H1 (cell line): ENCODE measurements at regions not wholly inside any gene's neighbourhood (a gene's known extent, or its start where the extent isn't known, plus 50 kb on each side); places are given as distances from the start of the nearest gene placed in this dataset.

ENCODE experiments used
- CTCF ChIA-PET: fragments of 300-600 bp; sonication (Branson Sonifier 250); formaldehyde crosslinking; loops from one replicate; lab custom pipeline; 2021; ENCODE audit not compliant: partially characterized antibody; lab: Charles Lee
- POLR2A ChIA-PET: fragments of 300-600 bp; sonication (Branson Sonifier 250); formaldehyde crosslinking; loops from one replicate; lab custom pipeline; 2021; ENCODE audit warnings: inconsistent platforms; ENCODE audit not compliant: partially characterized antibody; lab: Charles Lee
- DNase-seq, 2 experiments: peaks; one replicate each; pipeline versions ENCODE4 v3.0.0 to v3.0.0-alpha.2; 2010 to 2022; ENCODE audit warnings: low spot score in 2 of 2, low read depth in 1 of 2, mixed read lengths in 1 of 2
- FAIRE-seq: peaks from 2 replicates; lab custom pipeline; 2011; peaks lifted over from hg19 to GRCh38; lab: Jason Lieb, UNC
- H2AFZ ChIP-seq: 2 replicates; pipeline ENCODE4 v1.8.1; 2012; ENCODE audit warnings: low read length, inconsistent platforms
- H2AK5ac ChIP-seq: 2 replicates; pipeline ENCODE4 v1.6.1; 2013; ENCODE audit warnings: low read depth, low read length
- H2BK120ac ChIP-seq: replicated peaks from 2 replicates; pipeline ENCODE3; 2013; ENCODE audit warnings: low read depth, low read length, inconsistent platforms
- H2BK12ac ChIP-seq: 2 replicates; pipeline ENCODE4 v1.6.1; 2013; ENCODE audit warnings: low read depth, low read length
- H2BK15ac ChIP-seq: 2 replicates; pipeline ENCODE4 v1.6.1; 2013; ENCODE audit warnings: low read length
- H2BK20ac ChIP-seq: 2 replicates; pipeline ENCODE4 v1.6.1; 2013; ENCODE audit warnings: low read length
- H2BK5ac ChIP-seq: 2 replicates; pipeline ENCODE4 v1.6.1; 2013; ENCODE audit warnings: low read depth, low read length
- H3K14ac ChIP-seq: 2 replicates; pipeline ENCODE4 v1.6.1; 2013; ENCODE audit warnings: inconsistent platforms; ENCODE audit not compliant: insufficient read length
- H3K18ac ChIP-seq: 2 replicates; pipeline ENCODE4 v1.6.1; 2013; ENCODE audit warnings: low read length; ENCODE audit errors: extremely low read depth
- H3K23ac ChIP-seq: 2 replicates; pipeline ENCODE4 v1.6.1; 2013; ENCODE audit warnings: inconsistent platforms; ENCODE audit not compliant: insufficient read length
- H3K23me2 ChIP-seq: 2 replicates; pipeline ENCODE4 v1.6.1; 2013; ENCODE audit warnings: low read depth, low read length
- H3K27ac ChIP-seq: 2 replicates; pipeline ENCODE4 v1.6.1; 2011; ENCODE audit warnings: low read depth, low read length, inconsistent platforms
- H3K27me3 ChIP-seq, 4 experiments: replicated peaks in 1 of 4; 1 replicate in 1 of 4; 2 replicates in 3 of 4; pipeline versions ENCODE4 v1.6.1 to v1.8.1; 2011 to 2013; ENCODE audit warnings: low read length in 3 of 4, mild to moderate bottlenecking in 3 of 4, inconsistent platforms in 2 of 4, mixed read lengths in 2 of 4, moderate library complexity in 1 of 4; ENCODE audit not compliant: control insufficient read depth in 3 of 4, insufficient read depth in 3 of 4; ENCODE audit errors: extremely low read depth in 1 of 4
- H3K36me3 ChIP-seq, 4 experiments: 2 replicates each; pipeline versions ENCODE4 v1.6.1 to v1.8.1; 2011 to 2013; ENCODE audit warnings: mild to moderate bottlenecking in 4 of 4, low read length in 3 of 4, moderate library complexity in 2 of 4, control low read depth in 1 of 4, inconsistent platforms in 1 of 4; ENCODE audit not compliant: insufficient read depth in 4 of 4, control insufficient read depth in 2 of 4
- H3K4ac ChIP-seq: replicated peaks from 2 replicates; pipeline ENCODE3; 2013; ENCODE audit warnings: low read length, low read depth, mixed read lengths, inconsistent platforms; ENCODE audit not compliant: insufficient read length
- H3K4me1 ChIP-seq, 4 experiments: replicated peaks in 1 of 4; 1 replicate in 1 of 4; 2 replicates in 3 of 4; pipeline versions ENCODE4 v1.6.1 to v1.8.1; 2011 to 2013; ENCODE audit warnings: low read length in 3 of 4, inconsistent platforms in 2 of 4, mixed read lengths in 1 of 4; ENCODE audit not compliant: insufficient read depth in 4 of 4, control insufficient read depth in 3 of 4
- H3K4me2 ChIP-seq, 2 experiments: 2 replicates each; pipeline versions ENCODE4 v1.6.1 to v1.8.1; 2011 to 2013; ENCODE audit warnings: low read depth in 2 of 2, low read length in 2 of 2, control low read depth in 1 of 2, inconsistent platforms in 1 of 2, mild to moderate bottlenecking in 1 of 2; ENCODE audit not compliant: insufficient read depth in 1 of 2
- H3K4me3 ChIP-seq, 4 experiments: fragments of 200-600, 300-600 bp in 1 of 4; sonication (generic), shearing (Covaris generic), sonication (Bioruptor Twin) in 1 of 4; 2 replicates each; pipeline versions ENCODE4 v1.5.1 to v1.8.1; 2011 to 2016; ENCODE audit warnings: low read length in 4 of 4, low read depth in 3 of 4, control low read depth in 2 of 4, inconsistent platforms in 2 of 4, mild to moderate bottlenecking in 2 of 4, mixed read lengths in 1 of 4, moderate library complexity in 1 of 4; ENCODE audit not compliant: insufficient read depth in 2 of 4; ENCODE audit errors: extremely low read depth in 1 of 4
- H3K56ac ChIP-seq: replicated peaks from 2 replicates; pipeline ENCODE3; 2013; ENCODE audit warnings: low read depth, mild to moderate bottlenecking, mixed read lengths, low read length, inconsistent platforms; ENCODE audit not compliant: insufficient read length
- H3K79me1 ChIP-seq: 2 replicates; pipeline ENCODE4 v1.6.1; 2013; ENCODE audit warnings: low read depth, low read length, control low read depth
- H3K79me2 ChIP-seq, 2 experiments: 2 replicates each; pipeline versions ENCODE4 v1.6.1 to v1.8.1; 2012 to 2013; ENCODE audit warnings: low read length in 2 of 2, mild to moderate bottlenecking in 2 of 2, inconsistent platforms in 1 of 2; ENCODE audit not compliant: insufficient read depth in 2 of 2, control insufficient read depth in 1 of 2
- H3K9ac ChIP-seq, 4 experiments: replicated peaks in 1 of 4; 1 replicate in 1 of 4; 2 replicates in 3 of 4; pipeline versions ENCODE4 v1.6.1 to v1.8.1; 2011 to 2013; ENCODE audit warnings: low read depth in 3 of 4, low read length in 3 of 4, control low read depth in 2 of 4, mild to moderate bottlenecking in 2 of 4, moderate library complexity in 2 of 4, inconsistent platforms in 1 of 4; ENCODE audit errors: extremely low read depth in 1 of 4
- H3K9me3 ChIP-seq, 2 experiments: 2 replicates each; pipeline versions ENCODE4 v1.6.1 to v1.8.1; 2012 to 2013; ENCODE audit warnings: mild to moderate bottlenecking in 2 of 2, moderate library complexity in 2 of 2, control low read depth in 1 of 2, inconsistent platforms in 1 of 2, low read depth in 1 of 2, low read length in 1 of 2, mixed read lengths in 1 of 2; ENCODE audit not compliant: insufficient read depth in 2 of 2
- H4K20me1 ChIP-seq, 2 experiments: replicated peaks in 1 of 2; 2 replicates each; pipeline versions ENCODE3 to v1.8.1; 2011 to 2013; ENCODE audit warnings: inconsistent platforms in 2 of 2, low read length in 2 of 2, mild to moderate bottlenecking in 1 of 2; ENCODE audit not compliant: insufficient read depth in 2 of 2, control insufficient read depth in 1 of 2
- H4K5ac ChIP-seq: 2 replicates; pipeline ENCODE4 v1.6.1; 2013; ENCODE audit warnings: low read length, low read depth, mixed read lengths, inconsistent platforms; ENCODE audit not compliant: insufficient read length
- H4K8ac ChIP-seq: 2 replicates; pipeline ENCODE4 v1.8.0; 2013; ENCODE audit warnings: mild to moderate bottlenecking, moderate library complexity, low read length, inconsistent platforms; ENCODE audit not compliant: insufficient read depth; ENCODE audit errors: extremely low read depth
- H4K91ac ChIP-seq: replicated peaks from 2 replicates; pipeline ENCODE3; 2013; ENCODE audit warnings: low read length, mixed read lengths, inconsistent platforms; ENCODE audit not compliant: insufficient read length
- ASH2L ChIP-seq: fragments of 200-600, 300-600 bp; sonication (generic); IDR thresholded peaks from one replicate; pipeline ENCODE4 v1.7.1; 2017; ENCODE audit warnings: low read length
- BCL11A ChIP-seq, 2 experiments: IDR thresholded peaks; one replicate each; pipeline ENCODE4 v1.6.1; 2011; ENCODE audit warnings: low read depth in 2 of 2, low read length in 2 of 2, mild to moderate bottlenecking in 2 of 2
- CEBPB ChIP-seq: IDR thresholded peaks from 2 replicates; pipeline ENCODE4 v1.6.1; 2012; ENCODE audit warnings: low read depth, low read length
- GABPA ChIP-seq: IDR thresholded peaks from 2 replicates; pipeline ENCODE4 v1.6.1; 2011; ENCODE audit warnings: mild to moderate bottlenecking, low read length, moderate library complexity, borderline replicate concordance; ENCODE audit not compliant: insufficient read depth
- GTF2F1 ChIP-seq: IDR thresholded peaks from 2 replicates; pipeline ENCODE4 v1.6.1; 2012; ENCODE audit warnings: low read depth, low read length, improper control_type of control experiment, borderline replicate concordance
- HDAC2 ChIP-seq, 2 experiments: fragments of 300-600 bp in 1 of 2; sonication (generic) in 1 of 2; IDR thresholded peaks; 2 replicates each; pipeline ENCODE4 v1.6.1; 2011 to 2012; ENCODE audit warnings: low read depth in 2 of 2, low read length in 2 of 2, mild to moderate bottlenecking in 2 of 2, moderate library complexity in 2 of 2, borderline replicate concordance in 1 of 2, inconsistent platforms in 1 of 2
- KDM1A ChIP-seq: fragments of 200-600, 300-600 bp; sonication (generic); IDR thresholded peaks from 2 replicates; pipeline ENCODE4 v1.7.1; 2016; ENCODE audit warnings: mild to moderate bottlenecking, low read length, borderline replicate concordance
- KDM4A ChIP-seq: IDR thresholded peaks from one replicate; pipeline ENCODE4 v1.7.1; 2012; ENCODE audit warnings: low read depth, mild to moderate bottlenecking, moderate library complexity, low read length, inconsistent platforms; ENCODE audit not compliant: severe bottlenecking
- MAFK ChIP-seq: IDR thresholded peaks from 2 replicates; pipeline ENCODE4 v1.6.1; 2012; ENCODE audit warnings: low read depth, mild to moderate bottlenecking, improper control_type of control experiment, low read length
- RFX5 ChIP-seq: IDR thresholded peaks from 2 replicates; pipeline ENCODE4 v1.6.1; 2011; ENCODE audit warnings: low read depth, low read length, improper control_type of control experiment, borderline replicate concordance
- SIRT6 ChIP-seq: IDR thresholded peaks from one replicate; pipeline ENCODE4 v1.7.1; 2012; ENCODE audit warnings: low read length, inconsistent platforms
- SP4 ChIP-seq: IDR thresholded peaks from 2 replicates; pipeline ENCODE4 v1.6.1; 2012; ENCODE audit warnings: low read length, inconsistent platforms
- TAF7 ChIP-seq: optimal IDR thresholded peaks from 2 replicates; pipeline ENCODE3; 2011; ENCODE audit warnings: low read depth, mild to moderate bottlenecking, inconsistent platforms, low read length, moderate library complexity, borderline replicate concordance
- TBP ChIP-seq: IDR thresholded peaks from 2 replicates; pipeline ENCODE4 v1.6.1; 2011; ENCODE audit warnings: low read depth, low read length, improper control_type of control experiment
- YY1 ChIP-seq: IDR thresholded peaks from 2 replicates; pipeline ENCODE4 v1.6.1; 2011; ENCODE audit warnings: low read depth, mild to moderate bottlenecking, low read length
- ZNF274 ChIP-seq: IDR thresholded peaks from 2 replicates; pipeline ENCODE4 v1.7.0; 2012; ENCODE audit warnings: low read length, borderline replicate concordance; ENCODE audit errors: extremely low read depth
- WGBS, 2 experiments: shearing (Covaris generic) in 1 of 2; methylation state at CpG; one replicate each; pipeline versions ENCODE4 v1.1.6 to v1.1.7; 2013 to 2015; ENCODE audit warnings: low lambda C conversion rate in 2 of 2, mixed read lengths in 2 of 2, inconsistent platforms in 1 of 2, low coverage in 1 of 2, missing lambda C conversion rate in 1 of 2; ENCODE audit not compliant: insufficient replicate concordance in 2 of 2, insufficient coverage in 1 of 2, insufficient read length in 1 of 2; ENCODE audit errors: extremely low coverage in 1 of 2, missing lambda C conversion rate in 1 of 2; 5-methylcytosine and 5-hydroxymethylcytosine counted together

DNA sequence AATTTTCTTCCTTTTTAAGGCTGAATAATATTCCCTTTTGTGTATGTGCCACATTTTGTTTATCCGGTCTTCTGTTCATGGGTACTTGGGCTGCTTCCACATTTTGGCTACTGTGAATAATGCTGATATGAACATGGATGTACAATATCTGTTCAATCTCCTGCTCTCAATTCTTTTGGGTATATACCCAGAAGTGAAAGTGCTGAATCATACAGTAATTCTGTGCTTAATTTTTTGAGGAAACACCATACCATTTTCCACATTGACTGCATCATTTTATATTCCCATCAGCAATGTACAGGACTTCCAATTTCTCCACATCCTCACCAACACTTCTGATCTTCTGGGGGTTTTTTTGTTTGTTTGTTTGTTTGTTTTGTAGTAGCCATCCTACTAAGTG is 135.0 kb upstream of the INHBA start:
- Histone ChIP-seq H3K18ac (no peak overlapping the region), H3K36me3 (no peaks in the 10 kb centered on the region), H3K4me2 (no peak overlapping the region), H2AK5ac (no peak overlapping the region), H2AFZ (no peak overlapping the region), H3K79me2 (no peaks in the 10 kb centered on the region), H4K20me1 (no peaks in the 10 kb centered on the region), H3K4me1 (peaks cover 0 to 3% (median 1%) of the 10 kb centered on the region in 4 experiments; a peak in 2 of 7 replicates), H2BK5ac (no peak overlapping the region), H2BK12ac (no peak overlapping the region), H3K23ac (no peak overlapping the region), H2BK120ac (no peak overlapping the region), H3K9me3 (no peaks in the 10 kb centered on the region), H3K56ac (no peak overlapping the region), H3K27me3 (no peaks in the 10 kb centered on the region), H2BK15ac (no peak overlapping the region), H4K91ac (no peak overlapping the region), H2BK20ac (no peak overlapping the region), H4K5ac (no peak overlapping the region), H3K79me1 (no peaks in the 10 kb centered on the region), H3K4ac (no peak overlapping the region), H3K14ac (no peak overlapping the region), H3K9ac (no peak overlapping the region), H3K27ac (no peak overlapping the region), H3K4me3 (no peak overlapping the region), H3K23me2 (no peaks in the 10 kb centered on the region), H4K8ac (no peak overlapping the region)
- 100% methylated on average over 1 of the region's 1 CpG; no CpG with 5 or more reads in 1 of the 2 experiments for WGBS, 2 experiments
- CTCF ChIA-PET: no interaction called here
- DNase-seq (no peak), FAIRE-seq (no peak)
- POLR2A ChIA-PET: no interaction called here
- TF ChIP-seq GABPA (no peak), YY1 (no peak), GTF2F1 (no peak), MAFK (no peak), SP4 (no peak), CEBPB (no peak), KDM4A (no peak), KDM1A (no peak), SIRT6 (no peak), BCL11A (IDR thresholded peaks at IDR 0.05; ENCODE audit: low read depth in 2 of 2, low read length in 2 of 2) (no peak), ZNF274 (no peak), HDAC2 (IDR thresholded peaks at IDR 0.05; ENCODE audit: borderline replicate concordance in 1 of 2, low read depth in 2 of 2, low read length in 2 of 2) (no peak), RFX5 (no peak), TBP (no peak), TAF7 (no peak), ASH2L (no peak)
